Endothelial cell of umbilical vein (primary cell): ENCODE measurements at regions not wholly inside any gene's neighbourhood (a gene's known extent, or its start where the extent isn't known, plus 50 kb on each side); places are given as distances from the start of the nearest gene placed in this dataset.

Source experiments
- BruUV-seq: library from RNA; stranded (reverse); fragments of 400-500 nt; replicated peaks from 2 replicates; lab custom pipeline; 2021; lab: Mats Ljungman, UMichigan
- CTCF ChIA-PET: fragments of 300-600, 350-600 bp; sonication (Branson Sonifier 250); formaldehyde crosslinking; loops from one replicate; lab custom pipeline; 2021; ENCODE audit warnings: antibody characterized with exemption, inconsistent platforms; lab: Charles Lee
- POLR2A ChIA-PET: fragments of 300-600, 350-600 bp; sonication (Branson Sonifier 250); formaldehyde crosslinking; loops from one replicate; lab custom pipeline; 2021; ENCODE audit warnings: antibody characterized with exemption, inconsistent platforms; lab: Charles Lee
- DNase-seq: peaks from one replicate; pipeline ENCODE4 v3.0.0-alpha.2; 2011; ENCODE audit warnings: low read depth, low spot score
- FAIRE-seq: peaks from 2 replicates; lab custom pipeline; 2011; peaks lifted over from hg19 to GRCh38; lab: Jason Lieb, UNC
- H2AFZ ChIP-seq: 2 replicates; pipeline ENCODE4 v1.6.0; 2012; ENCODE audit warnings: low read depth, low read length, control low read depth, inconsistent platforms
- H3K27ac ChIP-seq: 2 replicates; pipeline ENCODE4 v1.5.1; 2011; ENCODE audit warnings: low read depth, mild to moderate bottlenecking, control low read depth, low read length, moderate library complexity; ENCODE audit not compliant: insufficient read depth
- H3K27me3 ChIP-seq, 2 experiments: 2 replicates each; pipeline versions ENCODE4 v1.6.0 to v1.6.1; 2011; ENCODE audit warnings: low read length in 2 of 2, mixed read lengths in 1 of 2; ENCODE audit not compliant: control insufficient read depth in 2 of 2, insufficient read depth in 2 of 2
- H3K36me3 ChIP-seq, 2 experiments: 2 replicates in 1 of 2; 3 replicates in 1 of 2; pipeline ENCODE4 v1.5.1; 2011; ENCODE audit warnings: low read length in 2 of 2, mild to moderate bottlenecking in 1 of 2, moderate library complexity in 1 of 2; ENCODE audit not compliant: control insufficient read depth in 2 of 2, insufficient read depth in 2 of 2; ENCODE audit errors: extremely low read depth in 1 of 2
- H3K4me1 ChIP-seq: 3 replicates; pipeline ENCODE4 v1.5.1; 2011; ENCODE audit warnings: mild to moderate bottlenecking, low read length; ENCODE audit not compliant: control insufficient read depth, insufficient read depth; ENCODE audit errors: extremely low read depth
- H3K4me2 ChIP-seq: 2 replicates; pipeline ENCODE4 v1.6.1; 2011; ENCODE audit warnings: low read length, control low read depth, mixed read lengths; ENCODE audit not compliant: insufficient read depth
- H3K4me3 ChIP-seq, 3 experiments: fragments of 200-600 bp in 1 of 3; sonication (generic), shearing (Covaris generic) in 1 of 3; replicated peaks in 1 of 3; 2 replicates each; pipeline ENCODE4 v1.5.1; 2011 to 2016; ENCODE audit warnings: control low read depth in 3 of 3, low read length in 3 of 3, mild to moderate bottlenecking in 2 of 3, inconsistent platforms in 1 of 3, low read depth in 1 of 3, moderate library complexity in 1 of 3; ENCODE audit not compliant: insufficient read depth in 1 of 3
- H3K79me2 ChIP-seq: 2 replicates; pipeline ENCODE4 v1.6.0; 2012; ENCODE audit warnings: low read length, inconsistent platforms; ENCODE audit not compliant: control insufficient read depth, insufficient read depth
- H3K9ac ChIP-seq: replicated peaks from 2 replicates; pipeline ENCODE3; 2011; ENCODE audit warnings: low read length, control low read depth; ENCODE audit not compliant: insufficient read depth; ENCODE audit errors: extremely low read depth
- H3K9me1 ChIP-seq: replicated peaks from 3 replicates; pipeline ENCODE4 v1.6.0; 2011; ENCODE audit warnings: mild to moderate bottlenecking, low read length; ENCODE audit not compliant: control insufficient read depth, insufficient read depth; ENCODE audit errors: extremely low read depth
- H3K9me3 ChIP-seq: replicated peaks from 2 replicates; pipeline ENCODE4 v1.5.1; 2012; ENCODE audit warnings: low read length, inconsistent platforms; ENCODE audit not compliant: control insufficient read depth, insufficient read depth
- H4K20me1 ChIP-seq: replicated peaks from 2 replicates; pipeline ENCODE3; 2011; ENCODE audit warnings: mild to moderate bottlenecking, low read length; ENCODE audit not compliant: control insufficient read depth, insufficient read depth; ENCODE audit errors: extremely low read depth
- CTCF ChIP-seq, 2 donors: IDR thresholded peaks; 1 replicate in 1 of 2; 2 replicates in 1 of 2; pipeline ENCODE4 v1.5.1; 2011; ENCODE audit warnings: low read length in 2 of 2, mild to moderate bottlenecking in 2 of 2, moderate library complexity in 2 of 2, control low read depth in 1 of 2, inconsistent platforms in 1 of 2, low read depth in 1 of 2; ENCODE audit not compliant: insufficient read depth in 1 of 2; ENCODE audit errors: extremely low read depth in 1 of 2
- EZH2 ChIP-seq: IDR thresholded peaks from 2 replicates; pipeline ENCODE4 v1.6.1; 2012; ENCODE audit warnings: borderline replicate concordance, low read depth, mild to moderate bottlenecking, moderate library complexity, low read length, inconsistent platforms; ENCODE audit not compliant: severe bottlenecking
- FOS ChIP-seq: IDR thresholded peaks from 2 replicates; pipeline ENCODE4 v1.6.1; 2011; ENCODE audit warnings: mild to moderate bottlenecking, low read length, moderate library complexity, borderline replicate concordance; ENCODE audit not compliant: insufficient read depth
- GATA2 ChIP-seq: IDR thresholded peaks from 2 replicates; pipeline ENCODE4 v1.7.0; 2011; ENCODE audit warnings: low read depth, mild to moderate bottlenecking, moderate library complexity, mixed read lengths, low read length; ENCODE audit not compliant: insufficient read length, insufficient read depth
- JUN ChIP-seq: IDR thresholded peaks from 2 replicates; pipeline ENCODE4 v1.6.1; 2011; ENCODE audit warnings: borderline replicate concordance, low read depth; ENCODE audit not compliant: insufficient read length, insufficient read depth
- MYC ChIP-seq: IDR thresholded peaks from one replicate; pipeline ENCODE4 v1.6.1; 2011; ENCODE audit warnings: mild to moderate bottlenecking, low read depth, low read length
- POLR2A ChIP-seq: IDR thresholded peaks from 2 replicates; pipeline ENCODE4 v1.6.1; 2012; ENCODE audit warnings: low read depth, mild to moderate bottlenecking, control low read depth, low read length
- POLR2AphosphoS5 ChIP-seq: IDR thresholded peaks from 2 replicates; pipeline ENCODE4 v1.6.1; 2012; ENCODE audit warnings: low read depth, mild to moderate bottlenecking, control low read depth, low read length, moderate library complexity; ENCODE audit not compliant: insufficient read depth
- dilution Hi-C: fragments of 300-500 bp; cut with MboI; formaldehyde crosslinking; loops from one replicate; pipeline ENCODE4 v1.15.0; 2019; ENCODE audit warnings: low sequenced_read_pairs; ENCODE audit not compliant: extremely low pct_ligation_motif_present
- intact Hi-C: fragments of 100-400 bp; cut with micrococcal nuclease; formaldehyde crosslinking; loops from one replicate; pipeline ENCODE4 v1.10.0; 2022
- TF ChIP-seq, protein P1 (sequence below): IDR thresholded peaks from 2 replicates; pipeline ENCODE4 v1.6.1; 2011; ENCODE audit not compliant: insufficient read depth, insufficient read length

GRCh38 chr1:244327533-244327932, 124.2 kb downstream of the ADSS2 start:
- TF ChIP-seq GATA2 (no peak), FOS (no peak), CTCF (IDR thresholded peaks at IDR 0.05; ENCODE audit: extremely low read depth in 1 of 2, insufficient read depth in 1 of 2, low read depth in 1 of 2, low read length in 2 of 2) (no peak), POLR2A (no peak), JUN (no peak), MYC (no peak), POLR2AphosphoS5 (no peak), EZH2 (no peak)
- TF ChIP-seq, protein P1, sequence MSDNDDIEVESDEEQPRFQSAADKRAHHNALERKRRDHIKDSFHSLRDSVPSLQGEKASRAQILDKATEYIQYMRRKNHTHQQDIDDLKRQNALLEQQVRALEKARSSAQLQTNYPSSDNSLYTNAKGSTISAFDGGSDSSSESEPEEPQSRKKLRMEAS, result no peak
- intact Hi-C loops, result no loop called here

More at GRCh38 chr1:244327533-244327932, 124.2 kb downstream of the ADSS2 start:
- ChIA-PET POLR2A (no interaction called here), CTCF (no interaction called here)
- Histone ChIP-seq H3K4me3 (no peak overlapping the region), H3K9me3 (no peaks in the 10 kb centered on the region), H3K36me3 (no peaks in the 10 kb centered on the region), H3K27ac (no peak overlapping the region), H3K79me2 (peaks cover 12% of the 10 kb centered on the region), H3K9ac (no peak overlapping the region), H2AFZ (no peak overlapping the region), H3K27me3 (no peaks in the 10 kb centered on the region), H3K4me1 (peaks cover 30% of the 10 kb centered on the region), H3K9me1 (no peaks in the 10 kb centered on the region), H3K4me2 (no peak overlapping the region), H4K20me1 (no peaks in the 10 kb centered on the region)
- no peak for FAIRE-seq
- dilution Hi-C loops, result no loop called here
- no peak for DNase-seq
- no TSS peak for BruUV-seq
